Breast epithelium (tissue), 4 donors: ENCODE measurements at regions not wholly inside any gene's neighbourhood (a gene's known extent, or its start where the extent isn't known, plus 50 kb on each side); places are given as distances from the start of the nearest gene placed in this dataset.
"Not testable (repeated sequence)": the region's sequence is repeated elsewhere in the genome, so short reads cannot be mapped to it uniquely, and the experiment has no call there.

Experiments used
- DNase-seq, 2 donors: peaks; one replicate each; pipeline ENCODE4 v3.0.0-alpha.2; 2019; ENCODE audit warnings: low spot score in 2 of 2
- H3K27ac ChIP-seq, 2 donors: fragments of 200-600 bp; sonication (generic) in 1 of 2; one replicate each; pipeline ENCODE4 v1.5.1; 2016 to 2019; ENCODE audit warnings: mild to moderate bottlenecking in 1 of 2
- H3K27me3 ChIP-seq, 2 donors: fragments of 200-600 bp; sonication (generic) in 1 of 2; one replicate each; pipeline versions ENCODE4 v1.5.1 to v1.6.0; 2017 to 2019; ENCODE audit warnings: control low read depth in 1 of 2, mild to moderate bottlenecking in 1 of 2
- H3K36me3 ChIP-seq: fragments of 200-600 bp; one replicate; pipeline ENCODE4 v1.5.1; 2019
- H3K4me1 ChIP-seq, 2 donors: fragments of 200-600 bp; sonication (generic); one replicate each; pipeline ENCODE4 v1.5.1; 2016 to 2019; ENCODE audit warnings: control low read depth in 1 of 2
- H3K4me3 ChIP-seq, 3 donors: fragments of 200-600 bp; sonication (generic); 1 replicate in 2 of 3; 2 replicates in 1 of 3; pipeline ENCODE4 v1.5.1; 2016 to 2019; ENCODE audit warnings: mild to moderate bottlenecking in 3 of 3, moderate library complexity in 2 of 3
- H3K9me3 ChIP-seq, 2 donors: fragments of 200-600 bp; sonication (generic) in 1 of 2; one replicate each; pipeline ENCODE4 v1.5.1; 2016 to 2019; ENCODE audit warnings: control low read depth in 1 of 2
- CTCF ChIP-seq, 3 donors: fragments of 450-650 bp; IDR thresholded peaks; one replicate each; pipeline ENCODE4 v1.5.1; 2016 to 2017; ENCODE audit warnings: antibody characterized with exemption in 3 of 3, mild to moderate bottlenecking in 3 of 3, moderate library complexity in 3 of 3
- POLR2A ChIP-seq: fragments of 450-650 bp; IDR thresholded peaks from one replicate; pipeline ENCODE4 v1.6.1; 2016; ENCODE audit warnings: antibody characterized with exemption, mild to moderate bottlenecking, moderate library complexity
- POLR2AphosphoS5 ChIP-seq, 3 donors: sonication (generic); formaldehyde crosslinking; IDR thresholded peaks; one replicate each; pipeline ENCODE4 v1.6.1; 2017; ENCODE audit warnings: antibody characterized with exemption in 3 of 3
- intact Hi-C: fragments of 100-400 bp; cut with DNase I; formaldehyde crosslinking; loops from one replicate; pipeline ENCODE4 v1.15.1; 2023; ENCODE audit warnings: low total_unique reads

- no peak overlapping the region for H3K27ac ChIP-seq
- no peak for DNase-seq
- TF ChIP-seq POLR2A (no peak), POLR2AphosphoS5 (IDR thresholded peaks at IDR 0.05) (no peak), CTCF (IDR thresholded peaks at IDR 0.05) (no peak)
- H3K4me3 ChIP-seq = no peak overlapping the region
- no peaks in the 10 kb centered on the region for H3K4me1 ChIP-seq
- intact Hi-C loops = no loop called here
- no peaks in the 10 kb centered on the region for H3K36me3 ChIP-seq
- H3K9me3 ChIP-seq = no peaks in the 10 kb centered on the region
- no peaks in the 10 kb centered on the region for H3K27me3 ChIP-seq
Observed at GRCh38 chr3:95338446-95338845, 1275.6 kb downstream of the NSUN3 start.

- TF ChIP-seq POLR2A (no peak), CTCF (IDR thresholded peaks at IDR 0.05) (no peak), POLR2AphosphoS5 (IDR thresholded peaks at IDR 0.05) (no peak)
- Histone ChIP-seq H3K36me3 (peaks cover 2% of the 10 kb centered on the region), H3K4me1 (no peaks in the 10 kb centered on the region), H3K27ac (no peak overlapping the region), H3K9me3 (no peaks in the 10 kb centered on the region), H3K4me3 (no peak overlapping the region), H3K27me3 (no peaks in the 10 kb centered on the region)
- intact Hi-C loops = no loop called here
- no peak for DNase-seq
Observed at GRCh38 chr3:95341314-95341713, 1278.5 kb downstream of the NSUN3 start.

- no peak overlapping the region for H3K4me3 ChIP-seq
- peaks cover 3% of the 10 kb centered on the region for H3K36me3 ChIP-seq
- no peak overlapping the region for H3K27ac ChIP-seq
- H3K4me1 ChIP-seq = no peaks in the 10 kb centered on the region
- TF ChIP-seq POLR2A = no peak
- no peak for TF ChIP-seq POLR2AphosphoS5 (IDR thresholded peaks at IDR 0.05)
- no peak for TF ChIP-seq CTCF (IDR thresholded peaks at IDR 0.05)
- H3K27me3 ChIP-seq = no peaks in the 10 kb centered on the region
- DNase-seq = no peak
- intact Hi-C loops = no loop called here
- no peaks in the 10 kb centered on the region for H3K9me3 ChIP-seq
Observed at GRCh38 chr3:95343228-95343627, 1280.4 kb downstream of the NSUN3 start.

GRCh38 chr3:95343767-95344166 is 1280.9 kb downstream of the NSUN3 start:
- H3K27me3 ChIP-seq = no peaks in the 10 kb centered on the region
- intact Hi-C loops = loop anchor here (2.0 kb wide), 1 partner anchor 27 kb away; no protein-coding TSS in a partner anchor
- no peak for TF ChIP-seq CTCF (IDR thresholded peaks at IDR 0.05)
- no peak for TF ChIP-seq POLR2AphosphoS5 (IDR thresholded peaks at IDR 0.05)
- no peak for TF ChIP-seq POLR2A
- H3K9me3 ChIP-seq = no peaks in the 10 kb centered on the region
- H3K36me3 ChIP-seq = peaks cover 3% of the 10 kb centered on the region
- no peak overlapping the region for H3K27ac ChIP-seq
- H3K4me1 ChIP-seq = no peaks in the 10 kb centered on the region
- no peak overlapping the region for H3K4me3 ChIP-seq
- DNase-seq = no peak

GRCh38 chr3:95347936-95348335 is 1285.1 kb downstream of the NSUN3 start:
- intact Hi-C loops = not testable (repeated sequence)

GRCh38 chr3:95348879-95349278 is 1286.0 kb downstream of the NSUN3 start:
- Histone ChIP-seq H3K27me3 (no peaks in the 10 kb centered on the region), H3K4me3 (no peak overlapping the region), H3K27ac (no peak overlapping the region), H3K9me3 (no peaks in the 10 kb centered on the region), H3K4me1 (no peaks in the 10 kb centered on the region), H3K36me3 (peaks cover 3% of the 10 kb centered on the region)
- TF ChIP-seq POLR2A (no peak), POLR2AphosphoS5 (IDR thresholded peaks at IDR 0.05) (no peak), CTCF (IDR thresholded peaks at IDR 0.05) (no peak)
- DNase-seq = no peak
- intact Hi-C loops = no loop called here

More at GRCh38 chr3:95347936-95348335, 1285.1 kb downstream of the NSUN3 start:
- not testable (repeated sequence) for H3K36me3 ChIP-seq, H3K4me1 ChIP-seq, H3K27ac ChIP-seq, H3K4me3 ChIP-seq, DNase-seq, H3K9me3 ChIP-seq, H3K27me3 ChIP-seq
